GM12878 (cell line): ENCODE measurements at regions not wholly inside any gene's neighbourhood (a gene's known extent, or its start where the extent isn't known, plus 50 kb on each side); places are given as distances from the start of the nearest gene placed in this dataset.

Experiments
- ATAC-seq: fragments of 200-7000 bp; cut with Tn5 transposase; 3 replicates; pipeline ENCODE4 v1.9.1; 2020; ENCODE audit warnings: mild to moderate bottlenecking, moderate library complexity
- BruUV-seq: library from RNA; stranded (reverse); fragments of 400-500 nt; replicated peaks from 2 replicates; lab custom pipeline; 2021; lab: Mats Ljungman, UMichigan
- CTCF ChIA-PET: fragments of 300-600 bp; sonication (Branson Sonifier 250); formaldehyde crosslinking; extraction: SDS; loops from one replicate; lab custom pipeline; 2021; ENCODE audit warnings: inconsistent platforms; lab: Yijun Ruan, JAX
- POLR2A ChIA-PET: fragments of 350-600 bp; formaldehyde crosslinking; extraction: SDS; loops from one replicate; lab custom pipeline; 2021; ENCODE audit warnings: inconsistent platforms; lab: Charles Lee
- RAD21 ChIA-PET: fragments of 300-600 bp; sonication (Branson Sonifier 250); formaldehyde crosslinking; loops from one replicate; lab custom pipeline; 2023; ENCODE audit warnings: antibody characterized with exemption; ENCODE audit not compliant: unreplicated experiment; lab: Charles Lee
- SMC1A ChIA-PET: fragments of 300-600 bp; sonication (Branson Sonifier 250); formaldehyde crosslinking; loops from one replicate; lab custom pipeline; 2023; ENCODE audit not compliant: unreplicated experiment, uncharacterized antibody; lab: Charles Lee
- DNase-seq: peaks from one replicate; pipeline ENCODE4 v3.0.0-alpha.2; 2011; ENCODE audit warnings: low read depth, low spot score
- FAIRE-seq: peaks from 3 replicates; lab custom pipeline; 2011; peaks lifted over from hg19 to GRCh38; lab: Jason Lieb, UNC
- H2AFZ ChIP-seq: 2 replicates; pipeline ENCODE4 v1.6.0; 2011; ENCODE audit warnings: low read depth, low read length, control low read depth; ENCODE audit not compliant: control insufficient read depth
- H3K27ac ChIP-seq: 2 replicates; pipeline ENCODE4 v1.5.1; 2011; ENCODE audit warnings: control low read depth; ENCODE audit not compliant: control insufficient read depth, insufficient read depth
- H3K27me3 ChIP-seq, 2 experiments: replicated peaks in 1 of 2; 2 replicates each; pipeline versions ENCODE4 v1.6.0 to v1.6.1; 2011; ENCODE audit warnings: low read length in 1 of 2; ENCODE audit not compliant: control insufficient read depth in 2 of 2, insufficient read depth in 2 of 2
- H3K36me3 ChIP-seq, 2 experiments: 2 replicates each; pipeline ENCODE4 v1.5.1; 2011; ENCODE audit warnings: low read length in 1 of 2; ENCODE audit not compliant: control insufficient read depth in 2 of 2, insufficient read depth in 2 of 2
- H3K4me1 ChIP-seq: 2 replicates; pipeline ENCODE4 v1.6.1; 2011; ENCODE audit warnings: mild to moderate bottlenecking, low read length, moderate library complexity, mixed read lengths; ENCODE audit not compliant: control insufficient read depth, insufficient read depth
- H3K4me2 ChIP-seq: 2 replicates; pipeline ENCODE4 v1.6.0; 2011; ENCODE audit warnings: control low read depth; ENCODE audit not compliant: control insufficient read depth, insufficient read depth
- H3K4me3 ChIP-seq: fragments of 200-600 bp; sonication (generic); 2 replicates; pipeline ENCODE4 v1.5.1; 2016
- H3K79me2 ChIP-seq: 2 replicates; pipeline ENCODE4 v1.6.0; 2011; ENCODE audit warnings: low read length; ENCODE audit not compliant: control insufficient read depth, insufficient read depth
- H3K9ac ChIP-seq: 2 replicates; pipeline ENCODE4 v1.8.0; 2011; ENCODE audit warnings: low read length, control low read depth, mixed read lengths; ENCODE audit not compliant: control insufficient read depth, insufficient read depth
- H3K9me3 ChIP-seq: replicated peaks from 3 replicates; pipeline ENCODE4 v1.5.1; 2011; ENCODE audit warnings: mild to moderate bottlenecking, low read length; ENCODE audit not compliant: control insufficient read depth, insufficient read depth
- H4K20me1 ChIP-seq: 2 replicates; pipeline ENCODE4 v1.6.0; 2011; ENCODE audit not compliant: control insufficient read depth, insufficient read depth
- CBX3 ChIP-seq: fragments of 200-600 bp; sonication (generic); IDR thresholded peaks from 2 replicates; pipeline ENCODE4 v1.6.1; 2016; ENCODE audit warnings: low read depth, borderline replicate concordance
- CHD1 ChIP-seq: IDR thresholded peaks from 2 replicates; pipeline ENCODE4 v1.6.1; 2012; ENCODE audit warnings: low read depth, low read length, improper control_type of control experiment
- EZH2 ChIP-seq: IDR thresholded peaks from 2 replicates; pipeline ENCODE4 v1.6.1; 2012; ENCODE audit warnings: low read depth, mild to moderate bottlenecking, control low read depth, inconsistent platforms, low read length, borderline replicate concordance; ENCODE audit not compliant: control insufficient read depth
- FOXM1 ChIP-seq: IDR thresholded peaks from 2 replicates; pipeline ENCODE4 v1.6.1; 2012; ENCODE audit warnings: low read depth, mild to moderate bottlenecking, inconsistent platforms, low read length, moderate library complexity
- HDAC2 ChIP-seq: fragments of 200-600 bp; sonication (generic); IDR thresholded peaks from 2 replicates; pipeline ENCODE4 v1.6.1; 2017
- KDM1A ChIP-seq: fragments of 200-600 bp; sonication (generic); IDR thresholded peaks from 2 replicates; pipeline ENCODE4 v1.6.1; 2016; ENCODE audit warnings: borderline replicate concordance
- RBBP5 ChIP-seq: fragments of 200-600 bp; sonication (generic); conservative IDR thresholded peaks from 2 replicates; pipeline ENCODE4 v1.6.1; 2016
- SREBF1 ChIP-seq: IDR thresholded peaks from 2 replicates; pipeline ENCODE4 v1.6.1; 2012; ENCODE audit warnings: mild to moderate bottlenecking, low read length
- SREBF2 ChIP-seq: IDR thresholded peaks from 2 replicates; pipeline ENCODE4 v1.6.1; 2012; ENCODE audit warnings: mild to moderate bottlenecking, low read length
- SUZ12 ChIP-seq: fragments of 200-600 bp; sonication (generic); IDR thresholded peaks from one replicate; pipeline ENCODE4 v1.6.1; 2018; ENCODE audit warnings: antibody characterized with exemption, mild to moderate bottlenecking; ENCODE audit not compliant: unreplicated experiment
- TAF1 ChIP-seq: IDR thresholded peaks from 2 replicates; pipeline ENCODE4 v1.6.1; 2011; ENCODE audit warnings: mild to moderate bottlenecking, low read depth, low read length, borderline replicate concordance
- TARDBP ChIP-seq: IDR thresholded peaks from 2 replicates; pipeline ENCODE4 v1.6.1; 2016; ENCODE audit warnings: borderline replicate concordance
- YY1 ChIP-seq: IDR thresholded peaks from 2 replicates; pipeline ENCODE4 v1.6.1; 2011; ENCODE audit warnings: low read depth, mild to moderate bottlenecking, low read length
- ZNF217 ChIP-seq: fragments of 450-650 bp; IDR thresholded peaks from 2 replicates; pipeline ENCODE4 v1.6.1; 2017; ENCODE audit warnings: antibody characterized with exemption, mild to moderate bottlenecking
- ZNF24 ChIP-seq: fragments of 450-650 bp; IDR thresholded peaks from 2 replicates; pipeline ENCODE4 v1.6.1; 2017; ENCODE audit warnings: antibody characterized with exemption, mild to moderate bottlenecking
- ZNF622 ChIP-seq: fragments of 450-650 bp; IDR thresholded peaks from 2 replicates; pipeline ENCODE4 v1.6.1; 2017; ENCODE audit warnings: mild to moderate bottlenecking, inconsistent platforms
- WGBS: methylation state at CpG from one replicate; pipeline ENCODE4 v1.1.6; 2016; ENCODE audit warnings: low lambda C conversion rate; ENCODE audit not compliant: insufficient replicate concordance, insufficient coverage; ENCODE audit errors: missing lambda C conversion rate; 5-methylcytosine and 5-hydroxymethylcytosine counted together
- in situ Hi-C: fragments of 300-500 bp; cut with MboI; formaldehyde crosslinking; loops from 9 replicates; pipeline ENCODE4 v1.14.3; 2018; ENCODE audit warnings: mixed read lengths
- intact Hi-C: fragments of 100-400 bp; cut with micrococcal nuclease; formaldehyde crosslinking; loops from one replicate; pipeline ENCODE4 v1.14.2; 2022; ENCODE audit not compliant: unreplicated experiment

GRCh38 chr13:74056801-74057542 is 77.2 kb downstream of the KLF12 start (continued):
- no peak for TF ChIP-seq EZH2
- TF ChIP-seq ZNF622 = no peak
- no peak for TF ChIP-seq CHD1
- no peak for TF ChIP-seq HDAC2
- no peak for TF ChIP-seq YY1
- TF ChIP-seq SREBF2 = no peak
- TF ChIP-seq, all 136 proteins: peak for 0

GRCh38 chr13:74052402-74052928 is 81.7 kb downstream of the KLF12 start:
- 98% methylated on average over 5 of the region's 5 CpGs for WGBS
- Histone ChIP-seq H3K9ac (no peak overlapping the region), H2AFZ (no peak overlapping the region), H3K79me2 (no peaks in the 10 kb centered on the region; the same call in none of the 2 replicates), H3K4me2 (no peak overlapping the region), H3K9me3 (no peaks in the 10 kb centered on the region), H3K27ac (no peak overlapping the region), H3K27me3 (no peaks in the 10 kb centered on the region), H3K4me1 (no peaks in the 10 kb centered on the region), H3K4me3 (no peak overlapping the region), H4K20me1 (no peaks in the 10 kb centered on the region)
- FAIRE-seq (peak; percentile 18), ATAC-seq (no peak)
- in situ Hi-C loops (no loop called here), intact Hi-C loops (no loop called here)
- ChIA-PET POLR2A (no interaction called here), SMC1A (interaction anchor here (2.0 kb wide), 1 partner anchor 42 kb away, joined by 4 read pairs; no protein-coding TSS in a partner anchor), RAD21 (interaction anchor here (1.7 kb wide), 1 partner anchor 12 kb away, joined by 4 read pairs; no protein-coding TSS in a partner anchor), CTCF (interaction anchor here (1.1 kb wide), 2 partner anchors 9 to 73 kb away, joined by 3 read pairs; no protein-coding TSS in a partner anchor)
- no TSS peak for BruUV-seq
- TF ChIP-seq FOXM1 = no peak
- TF ChIP-seq TARDBP = no peak
- no peak for TF ChIP-seq ZNF217
- no peak for TF ChIP-seq RBBP5
- no peak for TF ChIP-seq CBX3
- no peak for TF ChIP-seq SREBF1
- TF ChIP-seq SUZ12 = no peak
- TF ChIP-seq TAF1 = no peak
- no peak for TF ChIP-seq ZNF24
- no peak for TF ChIP-seq KDM1A
- TF ChIP-seq, all 136 proteins: peak for 0
- no peak for DNase-seq
- H3K36me3 ChIP-seq = no peaks in the 10 kb centered on the region
